Renal pelvis (tissue), 1 donor: ENCODE measurements at regions not wholly inside any gene's neighbourhood (a gene's known extent, or its start where the extent isn't known, plus 50 kb on each side); places are given as distances from the start of the nearest gene placed in this dataset.
"Not testable (repeated sequence)": the region's sequence is repeated elsewhere in the genome, so short reads cannot be mapped to it uniquely, and the experiment has no call there.

Experiments used
- DNase-seq: peaks from one replicate; pipeline ENCODE4 v3.0.0-alpha.2; 2013

- no peak for DNase-seq
Measured at GRCh38 chr6:77178821-77179220, 284.5 kb downstream of the HTR1B start.

- DNase-seq = no peak
Measured at GRCh38 chr6:77177470-77177869, 285.8 kb downstream of the HTR1B start.

- no peak for DNase-seq
Measured at GRCh38 chr6:77173472-77174074, 289.7 kb downstream of the HTR1B start.

- no peak for DNase-seq
Measured at GRCh38 chr6:77172578-77172977, 290.7 kb downstream of the HTR1B start.

- DNase-seq = no peak
Measured at GRCh38 chr6:77159730-77160129, 303.6 kb downstream of the HTR1B start.

- DNase-seq = no peak
Measured at GRCh38 chr6:77151241-77151640, 312.1 kb downstream of the HTR1B start.

- no peak for DNase-seq
Measured at GRCh38 chr6:77150736-77151135, 312.6 kb downstream of the HTR1B start.

- no peak for DNase-seq
Measured at GRCh38 chr6:77145244-77145643, 318.0 kb downstream of the HTR1B start.

- DNase-seq = no peak
Measured at GRCh38 chr6:77143659-77144447, 319.4 kb downstream of the HTR1B start.

GRCh38 chr6:77136086-77136485, 327.2 kb downstream of the HTR1B start:
- DNase-seq = no peak

- DNase-seq = no peak
Measured at GRCh38 chr6:77133031-77133430, 330.3 kb downstream of the HTR1B start.

GRCh38 chr6:77131426-77131825, 331.9 kb downstream of the HTR1B start:
- DNase-seq = no peak

- DNase-seq = no peak
Measured at GRCh38 chr6:77124604-77125003, 338.7 kb downstream of the HTR1B start.

- DNase-seq = no peak
Measured at GRCh38 chr6:77123527-77123926, 339.8 kb downstream of the HTR1B start.

GRCh38 chr6:77106992-77107391, 356.3 kb downstream of the HTR1B start:
- no peak for DNase-seq

- DNase-seq = no peak
Measured at GRCh38 chr6:77105091-77105490, 358.2 kb downstream of the HTR1B start.

GRCh38 chr6:77097940-77098339, 365.4 kb downstream of the HTR1B start:
- no peak for DNase-seq

- DNase-seq = no peak
Measured at GRCh38 chr6:77095936-77096627, 367.2 kb downstream of the HTR1B start.

GRCh38 chr6:77094821-77095220, 368.5 kb downstream of the HTR1B start:
- no peak for DNase-seq

GRCh38 chr6:77092971-77093370, 370.3 kb downstream of the HTR1B start:
- DNase-seq = no peak

GRCh38 chr6:77089776-77090175, 373.5 kb downstream of the HTR1B start:
- no peak for DNase-seq

GRCh38 chr6:77087794-77088318, 375.4 kb downstream of the HTR1B start:
- DNase-seq = not testable (repeated sequence)
